HepG2 (cell line): ENCODE measurements at regions not wholly inside any gene's neighbourhood (a gene's known extent, or its start where the extent isn't known, plus 50 kb on each side); places are given as distances from the start of the nearest gene placed in this dataset.

Experiments used
- ATAC-seq: fragments of 200-7000 bp; cut with Tn5 transposase; 3 replicates; pipeline ENCODE4 v1.9.1; 2020; ENCODE audit warnings: mild to moderate bottlenecking, moderate library complexity
- BruUV-seq: library from RNA; stranded (reverse); fragments of 400-500 nt; replicated peaks from 2 replicates; lab custom pipeline; 2021; lab: Mats Ljungman, UMichigan
- CTCF ChIA-PET: fragments of 300-600 bp; formaldehyde crosslinking; extraction: SDS; loops from one replicate; lab custom pipeline; 2021; ENCODE audit warnings: low total read pairs, inconsistent platforms, low intra/inter-chr PET ratio; lab: Yijun Ruan, JAX
- POLR2A ChIA-PET: fragments of 350-600 bp; sonication (Branson Sonifier 250); formaldehyde crosslinking; loops from one replicate; lab custom pipeline; 2020; ENCODE audit warnings: antibody characterized with exemption, inconsistent platforms; lab: Yijun Ruan, JAX
- DNase-seq: peaks from one replicate; pipeline ENCODE4 v3.0.0-alpha.2; 2015; ENCODE audit warnings: low spot score
- FAIRE-seq: peaks from 3 replicates; lab custom pipeline; 2011; peaks lifted over from hg19 to GRCh38; lab: Jason Lieb, UNC
- H2AFZ ChIP-seq: one replicate; pipeline ENCODE4 v1.6.1; 2011; ENCODE audit warnings: low read length, inconsistent platforms
- H3K27ac ChIP-seq: fragments of 300-600 bp; 3 replicates; pipeline ENCODE4 v1.8.0; 2011; ENCODE audit warnings: mixed run types, mild to moderate bottlenecking, mixed read lengths, low read length, inconsistent platforms; ENCODE audit not compliant: insufficient read depth; ENCODE audit errors: extremely low read length
- H3K27me3 ChIP-seq, 2 experiments: fragments of 200-600 bp in 1 of 2; 2 replicates in 1 of 2; 3 replicates in 1 of 2; pipeline versions ENCODE4 v1.6.0 to v1.8.0; 2011; ENCODE audit warnings: low read length in 2 of 2, mild to moderate bottlenecking in 2 of 2, moderate library complexity in 2 of 2, inconsistent platforms in 1 of 2; ENCODE audit not compliant: insufficient read depth in 2 of 2, control insufficient read depth in 1 of 2
- H3K36me3 ChIP-seq, 2 experiments: fragments of 200-600 bp in 1 of 2; replicated peaks in 1 of 2; 2 replicates in 1 of 2; 3 replicates in 1 of 2; pipeline versions ENCODE4 v1.5.1 to v1.8.0; 2011; ENCODE audit warnings: low read length in 2 of 2, inconsistent platforms in 1 of 2; ENCODE audit not compliant: insufficient read depth in 2 of 2, control insufficient read depth in 1 of 2
- H3K4me1 ChIP-seq: 2 replicates; pipeline ENCODE4 v1.5.1; 2012; ENCODE audit warnings: low read length, inconsistent platforms; ENCODE audit not compliant: insufficient read depth
- H3K4me2 ChIP-seq: 2 replicates; pipeline ENCODE4 v1.6.0; 2011; ENCODE audit warnings: low read depth, low read length, inconsistent platforms
- H3K4me3 ChIP-seq, 3 experiments: fragments of 200-600 bp in 1 of 3; sonication (generic), shearing (Covaris generic) in 1 of 3; replicated peaks in 1 of 3; 2 replicates each; pipeline ENCODE4 v1.5.1; 2011 to 2016; ENCODE audit warnings: low read length in 3 of 3, inconsistent platforms in 2 of 3, low read depth in 2 of 3, mild to moderate bottlenecking in 2 of 3, control low read depth in 1 of 3, mixed read lengths in 1 of 3; ENCODE audit not compliant: insufficient read depth in 1 of 3
- H3K79me2 ChIP-seq: one replicate; pipeline ENCODE4 v1.6.1; 2011; ENCODE audit warnings: low read length, inconsistent platforms; ENCODE audit not compliant: insufficient read depth
- H3K9ac ChIP-seq: 2 replicates; pipeline ENCODE4 v1.6.0; 2011; ENCODE audit warnings: mild to moderate bottlenecking, low read depth, low read length, inconsistent platforms; ENCODE audit not compliant: insufficient read depth
- H3K9me3 ChIP-seq: 2 replicates; pipeline ENCODE4 v1.5.1; 2012; ENCODE audit warnings: mild to moderate bottlenecking, low read length
- H4K20me1 ChIP-seq: 2 replicates; pipeline ENCODE4 v1.6.0; 2011; ENCODE audit warnings: inconsistent platforms, mild to moderate bottlenecking, low read length, moderate library complexity; ENCODE audit not compliant: insufficient read depth
- AKAP8 ChIP-seq: sonication (generic); formaldehyde crosslinking; IDR thresholded peaks from 2 replicates; pipeline ENCODE4 v1.5.1; 2020; ENCODE audit warnings: mild to moderate bottlenecking, missing genetic modification reagents
- KLF6 ChIP-seq: IDR thresholded peaks from 2 replicates; pipeline ENCODE4 v1.8.0; 2016; ENCODE audit warnings: missing biosample characterization, missing genetic modification reagents
- XBP1 ChIP-seq: sonication (generic); formaldehyde crosslinking; IDR thresholded peaks from 2 replicates; pipeline ENCODE4 v1.5.0; 2020; ENCODE audit warnings: missing genetic modification reagents
- XRCC5 ChIP-seq: fragments of 200-400 bp; formaldehyde crosslinking; optimal IDR thresholded peaks from 2 replicates; pipeline ENCODE3; 2017; ENCODE audit warnings: mild to moderate bottlenecking, low read length
- ZFP36L1 ChIP-seq: sonication (generic); formaldehyde crosslinking; IDR thresholded peaks from 2 replicates; pipeline ENCODE4 v1.8.0; 2022; ENCODE audit warnings: mild to moderate bottlenecking, missing genetic modification reagents, moderate library complexity
- ZNF224 ChIP-seq: sonication (generic); formaldehyde crosslinking; IDR thresholded peaks from 2 replicates; pipeline ENCODE4 v1.5.0; 2020; ENCODE audit warnings: mild to moderate bottlenecking, missing genetic modification reagents
- ZNF543 ChIP-seq: sonication (generic); formaldehyde crosslinking; IDR thresholded peaks from 2 replicates; pipeline ENCODE4 v1.4.0; 2020; ENCODE audit warnings: mild to moderate bottlenecking, missing genetic modification reagents
- ZNF749 ChIP-seq: sonication (generic); formaldehyde crosslinking; IDR thresholded peaks from 2 replicates; pipeline ENCODE4 v1.8.0; 2022; ENCODE audit warnings: mild to moderate bottlenecking, missing genetic modification reagents, moderate library complexity, borderline replicate concordance
- WGBS: methylation state at CpG from one replicate; pipeline ENCODE4 v1.1.6; 2017; ENCODE audit warnings: low lambda C conversion rate; 5-methylcytosine and 5-hydroxymethylcytosine counted together
- in situ Hi-C: cut with HindIII; loops from 2 replicates; pipeline ENCODE4 v1.10.0; 2017; ENCODE audit warnings: low pct_unique_long_range_greater_than_20kb; ENCODE audit not compliant: extremely low pct_ligation_motif_present
- intact Hi-C: fragments of 100-400 bp; cut with micrococcal nuclease; formaldehyde crosslinking; loops from one replicate; pipeline ENCODE4 v1.10.0; 2022; ENCODE audit not compliant: unreplicated experiment
- TF ChIP-seq, protein P1 (sequence below): sonication (generic); formaldehyde crosslinking; IDR thresholded peaks from 2 replicates; pipeline ENCODE4 v1.5.1; 2020; ENCODE audit warnings: mild to moderate bottlenecking, missing genetic modification reagents
- TF ChIP-seq, protein P2 (sequence below): conservative IDR thresholded peaks from 2 replicates; pipeline ENCODE4 v1.6.1; 2018; ENCODE audit warnings: missing genetic modification reagents
- TF ChIP-seq, protein P3 (sequence below): IDR thresholded peaks from 2 replicates; pipeline ENCODE4 v1.4.0; 2020; ENCODE audit warnings: mild to moderate bottlenecking, missing genetic modification reagents
- TF ChIP-seq, protein P4 (sequence below): sonication (generic); formaldehyde crosslinking; IDR thresholded peaks from 2 replicates; pipeline ENCODE4 v1.5.0; 2020; ENCODE audit warnings: missing genetic modification reagents, mild to moderate bottlenecking, borderline replicate concordance
- TF ChIP-seq, protein P5 (sequence below): sonication (generic); formaldehyde crosslinking; conservative IDR thresholded peaks from 2 replicates; pipeline ENCODE4 v1.8.0; 2022; ENCODE audit warnings: low read depth, missing genetic modification reagents

DNA sequence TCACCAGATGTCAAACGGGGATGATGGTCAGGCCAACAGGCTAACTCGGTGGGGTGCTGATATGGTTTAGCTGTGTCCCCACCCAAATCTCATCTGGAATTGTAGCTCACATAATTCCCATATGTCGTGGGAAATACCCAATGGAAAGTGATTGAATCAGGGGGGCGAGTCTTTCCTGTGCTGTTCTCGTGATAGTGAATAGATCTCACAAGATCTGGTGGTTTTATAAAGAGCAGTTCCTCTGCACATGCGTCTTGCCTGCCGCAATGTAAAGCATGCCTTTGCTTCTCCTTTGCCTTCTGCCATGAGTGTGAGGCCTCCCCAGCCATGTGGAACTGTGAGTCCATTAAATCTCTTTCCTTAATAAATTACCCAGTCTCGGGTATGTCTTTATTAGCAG, 74.4 kb upstream of the YWHAQ start:
- Histone ChIP-seq H3K9me3 (no peaks in the 10 kb centered on the region), H4K20me1 (no peaks in the 10 kb centered on the region), H3K79me2 (no peaks in the 10 kb centered on the region), H3K4me2 (no peak overlapping the region), H2AFZ (no peak overlapping the region), H3K36me3 (no peaks in the 10 kb centered on the region), H3K4me3 (no peak overlapping the region), H3K4me1 (peaks cover 42% of the 10 kb centered on the region), H3K27me3 (peaks cover 0 to 13% of the 10 kb centered on the region in 2 experiments; a peak in 3 of 5 replicates), H3K27ac (no peak overlapping the region), H3K9ac (no peak overlapping the region)
- 58% methylated on average over 8 of the region's 8 CpGs for WGBS
- no peak for FAIRE-seq
- no TSS peak for BruUV-seq
- DNase-seq: no peak
- ATAC-seq: no peak
- intact Hi-C loops (no loop called here), in situ Hi-C loops (no loop called here)
- ChIA-PET CTCF (no interaction called here), POLR2A (no interaction called here)
- no peak for TF ChIP-seq AKAP8 (CRISPR knock-in tag)
- TF ChIP-seq ZNF749: no peak
- TF ChIP-seq, protein P1, sequence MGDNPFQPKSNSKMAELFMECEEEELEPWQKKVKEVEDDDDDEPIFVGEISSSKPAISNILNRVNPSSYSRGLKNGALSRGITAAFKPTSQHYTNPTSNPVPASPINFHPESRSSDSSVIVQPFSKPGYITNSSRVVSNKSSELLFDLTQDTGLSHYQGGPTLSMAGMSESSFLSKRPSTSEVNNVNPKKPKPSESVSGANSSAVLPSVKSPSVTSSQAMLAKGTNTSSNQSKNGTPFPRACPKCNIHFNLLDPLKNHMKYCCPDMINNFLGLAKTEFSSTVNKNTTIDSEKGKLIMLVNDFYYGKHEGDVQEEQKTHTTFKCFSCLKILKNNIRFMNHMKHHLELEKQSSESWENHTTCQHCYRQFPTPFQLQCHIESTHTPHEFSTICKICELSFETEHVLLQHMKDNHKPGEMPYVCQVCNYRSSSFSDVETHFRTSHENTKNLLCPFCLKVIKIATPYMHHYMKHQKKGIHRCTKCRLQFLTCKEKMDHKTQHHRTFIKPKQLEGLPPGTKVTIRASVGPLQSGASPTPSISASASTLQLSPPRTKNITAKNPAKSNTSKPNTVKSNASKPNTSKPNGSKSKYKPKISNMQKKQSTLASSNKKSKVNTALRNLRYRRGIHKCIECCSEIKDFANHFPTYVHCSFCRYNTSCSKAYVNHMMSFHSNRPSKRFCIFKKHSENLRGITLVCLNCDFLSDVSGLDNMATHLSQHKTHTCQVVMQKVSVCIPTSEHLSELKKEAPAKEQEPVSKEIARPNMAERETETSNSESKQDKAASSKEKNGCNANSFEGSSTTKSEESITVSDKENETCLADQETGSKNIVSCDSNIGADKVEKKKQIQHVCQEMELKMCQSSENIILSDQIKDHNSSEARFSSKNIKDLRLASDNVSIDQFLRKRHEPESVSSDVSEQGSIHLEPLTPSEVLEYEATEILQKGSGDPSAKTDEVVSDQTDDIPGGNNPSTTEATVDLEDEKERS (CRISPR knock-in tag): no peak
- TF ChIP-seq, protein P2, sequence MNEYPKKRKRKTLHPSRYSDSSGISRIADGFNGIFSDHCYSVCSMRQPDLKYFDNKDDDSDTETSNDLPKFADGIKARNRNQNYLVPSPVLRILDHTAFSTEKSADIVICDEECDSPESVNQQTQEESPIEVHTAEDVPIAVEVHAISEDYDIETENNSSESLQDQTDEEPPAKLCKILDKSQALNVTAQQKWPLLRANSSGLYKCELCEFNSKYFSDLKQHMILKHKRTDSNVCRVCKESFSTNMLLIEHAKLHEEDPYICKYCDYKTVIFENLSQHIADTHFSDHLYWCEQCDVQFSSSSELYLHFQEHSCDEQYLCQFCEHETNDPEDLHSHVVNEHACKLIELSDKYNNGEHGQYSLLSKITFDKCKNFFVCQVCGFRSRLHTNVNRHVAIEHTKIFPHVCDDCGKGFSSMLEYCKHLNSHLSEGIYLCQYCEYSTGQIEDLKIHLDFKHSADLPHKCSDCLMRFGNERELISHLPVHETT: no peak
- TF ChIP-seq, protein P3, sequence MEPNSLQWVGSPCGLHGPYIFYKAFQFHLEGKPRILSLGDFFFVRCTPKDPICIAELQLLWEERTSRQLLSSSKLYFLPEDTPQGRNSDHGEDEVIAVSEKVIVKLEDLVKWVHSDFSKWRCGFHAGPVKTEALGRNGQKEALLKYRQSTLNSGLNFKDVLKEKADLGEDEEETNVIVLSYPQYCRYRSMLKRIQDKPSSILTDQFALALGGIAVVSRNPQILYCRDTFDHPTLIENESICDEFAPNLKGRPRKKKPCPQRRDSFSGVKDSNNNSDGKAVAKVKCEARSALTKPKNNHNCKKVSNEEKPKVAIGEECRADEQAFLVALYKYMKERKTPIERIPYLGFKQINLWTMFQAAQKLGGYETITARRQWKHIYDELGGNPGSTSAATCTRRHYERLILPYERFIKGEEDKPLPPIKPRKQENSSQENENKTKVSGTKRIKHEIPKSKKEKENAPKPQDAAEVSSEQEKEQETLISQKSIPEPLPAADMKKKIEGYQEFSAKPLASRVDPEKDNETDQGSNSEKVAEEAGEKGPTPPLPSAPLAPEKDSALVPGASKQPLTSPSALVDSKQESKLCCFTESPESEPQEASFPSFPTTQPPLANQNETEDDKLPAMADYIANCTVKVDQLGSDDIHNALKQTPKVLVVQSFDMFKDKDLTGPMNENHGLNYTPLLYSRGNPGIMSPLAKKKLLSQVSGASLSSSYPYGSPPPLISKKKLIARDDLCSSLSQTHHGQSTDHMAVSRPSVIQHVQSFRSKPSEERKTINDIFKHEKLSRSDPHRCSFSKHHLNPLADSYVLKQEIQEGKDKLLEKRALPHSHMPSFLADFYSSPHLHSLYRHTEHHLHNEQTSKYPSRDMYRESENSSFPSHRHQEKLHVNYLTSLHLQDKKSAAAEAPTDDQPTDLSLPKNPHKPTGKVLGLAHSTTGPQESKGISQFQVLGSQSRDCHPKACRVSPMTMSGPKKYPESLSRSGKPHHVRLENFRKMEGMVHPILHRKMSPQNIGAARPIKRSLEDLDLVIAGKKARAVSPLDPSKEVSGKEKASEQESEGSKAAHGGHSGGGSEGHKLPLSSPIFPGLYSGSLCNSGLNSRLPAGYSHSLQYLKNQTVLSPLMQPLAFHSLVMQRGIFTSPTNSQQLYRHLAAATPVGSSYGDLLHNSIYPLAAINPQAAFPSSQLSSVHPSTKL (CRISPR knock-in tag): no peak
- TF ChIP-seq, protein P4, sequence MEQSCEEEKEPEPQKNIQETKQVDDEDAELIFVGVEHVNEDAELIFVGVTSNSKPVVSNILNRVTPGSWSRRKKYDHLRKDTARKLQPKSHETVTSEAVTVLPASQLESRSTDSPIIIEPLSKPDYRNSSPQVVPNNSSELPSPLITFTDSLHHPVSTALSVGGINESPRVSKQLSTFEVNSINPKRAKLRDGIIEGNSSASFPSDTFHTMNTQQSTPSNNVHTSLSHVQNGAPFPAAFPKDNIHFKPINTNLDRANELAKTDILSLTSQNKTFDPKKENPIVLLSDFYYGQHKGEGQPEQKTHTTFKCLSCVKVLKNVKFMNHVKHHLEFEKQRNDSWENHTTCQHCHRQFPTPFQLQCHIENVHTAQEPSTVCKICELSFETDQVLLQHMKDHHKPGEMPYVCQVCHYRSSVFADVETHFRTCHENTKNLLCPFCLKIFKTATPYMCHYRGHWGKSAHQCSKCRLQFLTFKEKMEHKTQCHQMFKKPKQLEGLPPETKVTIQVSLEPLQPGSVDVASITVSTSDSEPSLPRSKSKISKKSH: no peak
- no peak for TF ChIP-seq XRCC5
- TF ChIP-seq KLF6 (CRISPR knock-in tag): no peak
- TF ChIP-seq, protein P5, sequence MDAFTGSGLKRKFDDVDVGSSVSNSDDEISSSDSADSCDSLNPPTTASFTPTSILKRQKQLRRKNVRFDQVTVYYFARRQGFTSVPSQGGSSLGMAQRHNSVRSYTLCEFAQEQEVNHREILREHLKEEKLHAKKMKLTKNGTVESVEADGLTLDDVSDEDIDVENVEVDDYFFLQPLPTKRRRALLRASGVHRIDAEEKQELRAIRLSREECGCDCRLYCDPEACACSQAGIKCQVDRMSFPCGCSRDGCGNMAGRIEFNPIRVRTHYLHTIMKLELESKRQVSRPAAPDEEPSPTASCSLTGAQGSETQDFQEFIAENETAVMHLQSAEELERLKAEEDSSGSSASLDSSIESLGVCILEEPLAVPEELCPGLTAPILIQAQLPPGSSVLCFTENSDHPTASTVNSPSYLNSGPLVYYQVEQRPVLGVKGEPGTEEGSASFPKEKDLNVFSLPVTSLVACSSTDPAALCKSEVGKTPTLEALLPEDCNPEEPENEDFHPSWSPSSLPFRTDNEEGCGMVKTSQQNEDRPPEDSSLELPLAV (CRISPR knock-in tag): no peak
- TF ChIP-seq ZNF543 (CRISPR knock-in tag): no peak
- no peak for TF ChIP-seq ZFP36L1 (CRISPR knock-in tag)
- no peak for TF ChIP-seq ZNF224 (CRISPR knock-in tag)
- TF ChIP-seq XBP1: no peak
